HG03571 (cell line): ENCODE measurements at regions not wholly inside any gene's neighbourhood (a gene's known extent, or its start where the extent isn't known, plus 50 kb on each side); places are given as distances from the start of the nearest gene placed in this dataset.
"Not testable (repeated sequence)": the region's sequence is repeated elsewhere in the genome, so short reads cannot be mapped to it uniquely, and the experiment has no call there.

Source experiments
- ATAC-seq: cut with Tn5 transposase; IDR thresholded peaks from one replicate; pipeline ENCODE4 v1.9.1; 2021; ENCODE audit not compliant: unreplicated experiment

GRCh38 chr2:215889240-215889969 lies 123.9 kb downstream of the MREG start:
- ATAC-seq: not testable (repeated sequence)

DNA sequence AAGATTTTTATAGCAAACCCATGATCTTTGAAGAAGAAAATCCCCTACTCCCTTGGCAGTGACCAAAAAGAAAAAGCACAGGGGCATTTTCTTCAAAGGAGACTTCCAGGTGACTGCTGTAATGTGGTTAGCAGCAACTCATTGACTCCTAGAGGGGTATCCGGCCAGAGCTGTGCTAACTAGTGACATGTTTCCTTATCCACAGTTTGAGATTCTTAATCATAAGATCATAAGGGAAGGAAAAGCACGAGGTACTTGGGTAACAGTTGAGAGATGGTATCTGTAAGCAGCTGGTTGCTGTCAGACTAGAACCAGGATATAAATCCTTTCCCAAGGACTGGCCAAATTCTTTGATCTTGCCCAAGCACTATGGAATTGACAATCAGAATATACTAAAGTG lies 124.7 kb downstream of the MREG start:
- ATAC-seq: no peak

DNA sequence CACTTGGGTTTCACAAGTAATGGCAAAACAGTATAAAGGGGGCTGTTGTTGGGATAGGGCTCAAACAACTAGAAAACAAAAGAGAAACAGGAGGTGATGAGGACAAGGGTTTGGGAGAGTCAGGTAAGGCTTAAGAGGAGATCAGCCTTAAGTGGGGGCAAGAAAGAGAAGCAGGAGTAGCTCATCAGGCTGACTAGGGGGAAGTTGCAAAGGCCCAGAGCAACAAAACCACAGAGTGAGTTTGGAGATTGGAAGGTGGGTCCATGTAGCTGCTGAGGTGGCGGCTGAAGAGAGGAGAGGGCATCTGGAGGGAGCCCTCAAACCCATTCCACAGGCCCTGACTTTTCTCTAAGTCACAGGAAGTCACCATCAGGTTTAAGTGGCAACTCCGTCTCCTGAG lies 126.0 kb downstream of the MREG start:
- ATAC-seq: no peak

DNA sequence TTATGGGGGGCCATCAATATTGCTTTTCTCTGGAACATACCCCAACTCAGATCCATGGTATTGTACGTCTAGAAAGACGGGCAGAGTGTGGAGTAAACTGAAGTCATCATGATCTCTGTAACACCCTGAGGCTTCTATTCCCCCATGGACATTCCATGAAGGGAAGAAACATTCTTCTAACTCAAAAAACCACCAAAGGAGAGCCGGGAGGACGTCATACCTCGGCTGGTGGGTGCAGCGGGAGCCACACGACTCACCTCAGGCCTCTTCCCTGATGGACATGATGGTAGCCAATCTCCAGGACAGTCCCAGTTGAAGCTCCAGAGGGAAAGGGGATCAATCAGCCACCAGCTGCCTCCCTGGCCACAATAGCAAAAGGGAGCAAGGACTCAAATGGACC lies 127.3 kb downstream of the MREG start:
- ATAC-seq: no peak

- no peak for ATAC-seq
These were observed 127.8 kb downstream of the MREG start for GRCh38 chr2:215885536-215885935.

GRCh38 chr2:215884451-215885087 lies 128.8 kb downstream of the MREG start:
- no peak for ATAC-seq

- peak; percentile 63 for ATAC-seq
These were observed 129.6 kb downstream of the MREG start for GRCh38 chr2:215883799-215884198.

- ATAC-seq: no peak
These were observed 130.7 kb downstream of the MREG start for GRCh38 chr2:215882689-215883088.

DNA sequence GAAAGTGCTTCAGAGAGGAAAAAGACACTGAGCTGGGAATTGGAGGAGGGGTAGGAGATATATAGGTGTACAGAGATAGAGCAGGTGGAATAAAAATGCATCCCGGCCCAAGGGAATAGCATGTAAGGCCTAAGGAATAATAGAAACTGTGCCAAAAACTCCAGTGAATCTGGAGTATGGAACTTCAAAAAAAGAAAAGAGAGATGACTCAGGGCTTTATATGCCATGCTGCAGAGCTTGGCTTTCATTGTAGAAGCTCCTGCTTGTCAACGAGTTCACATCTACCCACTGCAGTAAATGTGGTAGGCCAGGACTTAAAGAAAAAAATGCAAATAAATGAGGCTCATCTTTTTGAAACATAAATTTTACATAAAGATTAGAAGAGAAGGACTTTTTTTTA lies 131.8 kb downstream of the MREG start:
- ATAC-seq: no peak

DNA sequence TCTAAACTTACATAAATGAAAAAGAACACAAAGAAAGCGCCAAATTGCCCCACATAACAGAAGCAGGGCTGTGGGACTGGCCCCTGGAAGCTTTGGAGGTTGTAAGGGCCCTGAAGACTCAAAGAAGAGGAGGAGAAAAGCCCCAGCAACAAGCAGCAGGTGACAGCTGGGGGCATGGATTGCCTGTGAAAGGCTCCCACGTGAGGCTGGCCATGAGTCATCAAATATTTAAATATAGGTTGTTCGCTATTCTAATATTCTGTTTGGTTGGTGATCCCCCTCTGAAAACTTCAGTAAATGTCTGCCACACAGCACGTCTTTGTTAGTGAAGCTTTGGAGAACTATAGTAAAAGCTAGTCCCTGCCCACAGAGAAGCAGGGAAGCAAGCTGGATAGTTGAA lies 132.4 kb downstream of the MREG start:
- no peak for ATAC-seq

DNA sequence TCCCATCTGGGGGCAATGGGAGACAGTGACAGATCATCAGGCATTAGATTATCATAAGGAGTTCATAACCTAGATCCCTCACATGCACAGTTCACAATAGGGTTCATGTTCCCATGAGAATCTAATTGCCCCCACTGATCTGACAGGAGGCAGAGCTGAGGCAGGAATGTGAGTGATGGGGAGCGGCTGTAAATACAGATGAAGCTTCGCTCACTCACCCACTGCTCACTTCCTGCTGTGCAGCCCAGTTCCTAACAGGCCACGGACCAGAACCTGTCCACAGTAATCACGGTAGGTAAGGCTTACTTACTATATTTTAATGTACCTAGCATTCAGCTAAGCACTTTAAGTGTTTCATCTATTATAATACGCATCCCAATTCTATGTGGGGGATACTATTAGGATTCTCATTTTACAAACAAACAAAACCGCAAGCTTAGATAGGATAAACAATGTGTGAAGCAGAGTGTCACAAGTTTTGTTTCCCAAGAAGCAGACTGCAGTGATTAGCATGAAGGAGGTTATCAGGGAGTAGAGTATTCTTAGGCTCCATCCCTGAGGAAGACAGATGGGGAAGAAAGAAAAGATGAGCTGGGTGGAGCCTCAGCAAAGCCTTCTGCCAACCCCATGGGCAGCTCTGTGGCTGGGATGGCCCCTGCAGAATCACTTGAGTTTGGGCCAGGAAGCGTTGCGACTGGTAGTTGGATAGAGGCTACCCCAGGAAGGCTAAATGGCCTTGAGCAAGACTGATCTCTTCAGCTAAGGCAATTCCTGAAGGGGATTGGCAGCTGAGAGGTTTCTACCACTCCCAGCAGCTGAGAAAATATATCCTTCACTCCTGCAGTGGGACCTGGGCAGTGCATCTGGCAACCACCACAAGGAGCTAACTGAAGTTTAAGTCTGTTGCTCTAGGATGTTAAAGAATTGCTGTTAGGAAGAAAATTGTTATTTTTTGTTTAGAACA lies 133.1 kb downstream of the MREG start:
- no peak for ATAC-seq

GRCh38 chr2:215879331-215879730 lies 134.0 kb downstream of the MREG start:
- ATAC-seq: no peak

DNA sequence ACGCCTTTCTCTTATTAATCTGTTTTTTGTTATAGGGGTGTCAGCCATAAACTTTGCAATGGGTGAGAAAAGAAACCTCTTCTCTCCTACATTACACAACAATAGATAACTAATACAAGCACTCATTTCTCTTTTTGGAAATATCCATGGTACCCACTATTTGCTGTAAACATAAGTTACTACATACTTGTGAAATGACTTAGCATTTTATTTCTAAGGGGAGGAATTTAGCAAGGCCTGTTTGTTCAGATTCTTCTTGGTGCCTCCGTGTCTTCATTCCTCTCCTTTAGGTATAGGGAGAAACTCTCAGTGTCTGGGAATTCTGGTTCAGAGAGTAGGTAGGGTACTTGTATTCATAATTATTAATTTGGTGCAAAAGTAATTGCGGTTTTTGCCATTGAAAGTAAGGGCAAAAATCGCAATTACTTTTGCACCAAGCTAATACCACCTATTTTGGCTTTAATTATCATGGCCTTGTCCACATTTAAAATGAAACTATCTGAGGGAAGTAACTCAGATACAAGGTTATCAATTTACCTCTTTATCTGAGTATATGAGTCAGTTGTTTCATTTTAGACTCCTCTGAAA lies 134.8 kb downstream of the MREG start:
- no peak for ATAC-seq

DNA sequence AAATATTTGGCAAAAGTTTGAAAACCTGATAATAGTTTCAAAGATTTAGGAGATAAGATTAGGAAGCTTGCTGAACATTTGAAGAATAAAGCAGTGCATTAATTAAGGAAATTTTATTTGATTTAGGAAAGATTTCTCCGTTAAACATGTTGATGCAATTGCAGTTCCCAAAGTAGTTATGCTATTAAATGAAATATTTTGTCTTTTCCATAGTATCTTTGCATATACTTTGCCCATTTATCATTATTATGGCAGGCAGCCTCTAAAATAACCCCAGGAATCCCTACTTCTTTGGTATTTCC lies 136.5 kb downstream of the MREG start:
- ATAC-seq: no peak

DNA sequence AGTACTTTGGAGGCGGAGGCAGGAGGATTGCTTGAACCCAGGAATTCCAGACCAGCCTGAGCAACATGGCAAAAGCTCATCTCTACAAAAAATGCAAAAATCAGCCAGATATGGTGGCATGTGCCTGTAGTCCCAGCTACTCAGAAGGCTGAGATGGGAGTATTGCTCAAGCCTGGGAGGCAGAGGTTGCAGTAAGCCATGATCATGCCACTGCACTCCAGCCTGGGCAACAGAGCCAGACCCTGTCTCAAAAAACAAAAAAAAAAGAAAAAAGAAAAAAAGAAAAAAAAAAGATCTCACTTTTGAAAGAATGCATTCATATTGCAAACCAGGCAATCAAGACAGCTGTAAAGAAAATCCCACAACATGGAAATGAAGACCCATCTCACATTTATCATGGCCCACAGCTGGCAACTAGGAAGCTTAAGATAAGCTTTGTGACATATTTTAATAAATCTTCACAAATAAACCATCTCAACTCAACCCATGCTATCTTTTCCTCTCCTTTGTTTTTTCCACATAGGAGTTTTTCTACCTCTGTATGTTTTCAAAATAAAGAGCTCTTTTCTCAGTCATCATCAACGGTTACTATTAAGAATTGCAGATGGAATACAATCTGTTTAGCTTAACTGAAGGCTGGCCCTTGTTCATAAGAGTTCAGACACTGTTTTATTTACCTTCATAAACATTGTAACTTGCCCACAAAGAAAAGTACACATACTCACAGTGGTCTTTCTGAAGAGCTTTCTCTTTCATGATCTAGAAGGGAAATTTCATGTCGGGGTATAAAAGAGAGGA lies 137.0 kb downstream of the MREG start:
- ATAC-seq: no peak

DNA sequence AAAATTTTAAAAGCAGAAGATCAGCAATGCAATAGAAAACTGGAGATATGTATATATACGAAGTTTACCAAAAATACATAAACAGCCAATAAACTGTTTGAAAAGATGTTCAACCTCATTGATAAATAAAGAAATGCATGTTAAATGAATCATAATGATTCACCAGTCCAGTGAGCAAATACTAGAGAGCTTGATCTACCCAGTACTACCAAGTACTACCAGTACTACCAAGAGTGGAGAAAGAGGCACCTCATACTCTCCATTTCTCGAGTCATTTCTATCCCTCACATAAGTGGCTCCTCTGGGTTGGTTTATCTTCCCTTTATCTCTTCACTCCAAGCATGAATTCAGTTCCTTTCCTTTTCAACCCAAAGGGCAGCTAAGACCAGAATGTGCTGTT lies 138.9 kb downstream of the MREG start:
- no peak for ATAC-seq

- ATAC-seq: no peak
These were observed 142.4 kb downstream of the MREG start for GRCh38 chr2:215870986-215871385.

DNA sequence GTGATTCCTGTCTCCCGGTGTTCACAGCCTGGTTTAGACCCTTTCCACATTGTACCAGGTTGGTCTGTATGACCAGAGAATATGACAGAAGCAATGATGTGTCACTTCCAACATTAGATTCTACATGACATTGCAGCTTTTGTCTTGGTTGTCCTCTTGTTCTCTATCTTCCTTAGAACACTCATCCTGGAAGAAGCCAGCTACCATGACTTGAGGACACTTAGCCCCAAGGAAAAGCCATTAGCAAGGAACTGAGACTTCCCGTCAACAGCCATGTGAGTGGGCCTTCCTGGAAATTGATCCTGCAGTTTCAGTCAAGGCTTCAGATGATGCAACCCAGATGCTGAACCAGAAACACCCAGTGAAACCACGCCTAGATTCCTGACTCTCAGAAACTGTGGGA lies 143.3 kb downstream of the MREG start:
- no peak for ATAC-seq

DNA sequence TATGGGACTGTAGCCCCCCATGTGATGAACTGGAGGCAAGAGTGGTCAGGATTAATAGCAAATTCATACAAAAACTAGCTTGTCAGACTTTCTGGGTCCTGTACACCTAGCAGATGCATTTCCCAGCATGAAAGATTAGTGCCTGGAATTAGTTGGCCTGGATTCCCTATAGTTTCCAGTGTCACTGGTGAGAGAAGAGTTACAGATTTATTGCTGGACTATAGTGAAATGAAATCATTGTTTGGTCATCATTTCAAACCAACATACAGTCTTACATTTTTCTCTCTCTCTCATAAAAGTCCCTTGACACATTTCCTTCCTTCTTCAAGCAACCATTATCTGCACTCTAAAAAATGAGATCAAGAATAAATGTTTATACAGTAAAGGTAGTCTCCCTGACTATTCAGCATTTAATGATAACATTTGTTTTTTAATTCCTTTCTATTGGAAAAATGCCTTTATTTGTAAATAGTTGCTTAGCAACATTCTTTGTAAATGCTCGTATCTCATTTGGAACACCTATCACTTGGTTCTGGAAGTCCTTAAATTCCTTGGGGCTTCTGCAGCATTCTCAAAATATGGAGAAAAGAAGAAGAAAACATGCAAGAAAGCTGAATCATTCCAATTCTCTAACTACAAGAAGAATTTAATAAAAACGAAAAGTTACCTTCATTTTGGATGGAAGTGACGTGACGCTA lies 144.4 kb downstream of the MREG start:
- no peak for ATAC-seq

DNA sequence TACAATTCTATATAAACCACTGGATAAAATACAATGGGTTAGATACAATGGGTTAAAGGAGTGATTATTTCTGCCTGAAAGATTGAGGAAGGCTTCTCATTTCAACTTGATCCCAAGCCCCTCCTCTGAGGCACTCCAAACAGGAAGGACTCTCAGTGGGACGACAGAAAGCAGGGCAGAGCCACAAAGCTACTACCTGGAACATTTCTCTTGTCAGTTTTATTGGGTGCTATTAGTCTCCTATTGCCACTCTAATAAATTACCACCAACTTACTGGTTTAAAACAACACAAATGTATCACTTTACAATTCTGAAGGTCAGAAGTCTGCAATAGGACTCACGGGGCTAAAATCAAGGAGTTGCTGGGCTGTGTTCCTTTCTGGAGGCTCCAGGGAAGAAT lies 146.7 kb downstream of the MREG start:
- no peak for ATAC-seq
